ENCODE measurements at regions not wholly inside any gene's neighbourhood (a gene's known extent, or its start where the extent isn't known, plus 50 kb on each side); places are given as distances from the start of the nearest gene placed in this dataset.

DNA sequence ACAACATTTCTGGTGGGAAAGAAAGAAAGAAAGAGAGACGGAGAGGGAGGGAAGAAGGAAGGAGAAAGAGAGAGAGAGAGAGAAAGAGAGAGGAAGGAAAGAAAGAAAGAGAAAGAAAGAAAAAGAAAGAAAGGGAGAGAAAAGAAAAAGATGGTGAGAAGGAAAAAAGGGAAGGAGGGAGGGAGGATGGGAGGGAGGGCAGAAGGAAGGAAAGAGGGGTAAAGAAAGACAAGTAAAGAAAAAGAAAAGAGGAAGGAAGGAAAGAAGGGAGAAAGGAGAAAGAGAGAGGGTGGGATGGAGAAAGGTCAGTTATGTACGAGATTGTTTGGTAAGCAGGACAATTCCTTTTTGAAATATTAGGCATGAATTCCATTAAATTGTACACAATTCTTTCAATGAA lies 145.3 kb downstream of the SPRY2 start:
- Histone ChIP-seq H3K27me3 (ENCODE audit: insufficient read depth, low read depth) (no peaks in the 10 kb centered on the region), H3K4me1 (ENCODE audit: low read depth, poor library complexity, severe bottlenecking) (no peaks in the 10 kb centered on the region), H3K9ac (no peak overlapping the region), H3K79me2 (ENCODE audit: insufficient read depth, low read depth) (no peaks in the 10 kb centered on the region), H4K20me1 (ENCODE audit: insufficient read depth) (no peaks in the 10 kb centered on the region), H2AFZ (ENCODE audit: low read depth) (no peak overlapping the region), H3K27ac (no peak overlapping the region), H3K4me2 (no peak overlapping the region), H3K4me3 (IDR thresholded peaks at IDR 0.05; ENCODE audit: insufficient read depth, low read depth, low read length) (no peak overlapping the region), H3K36me3 (ENCODE audit: insufficient read depth) (no peaks in the 10 kb centered on the region)
- TF ChIP-seq, protein P1, sequence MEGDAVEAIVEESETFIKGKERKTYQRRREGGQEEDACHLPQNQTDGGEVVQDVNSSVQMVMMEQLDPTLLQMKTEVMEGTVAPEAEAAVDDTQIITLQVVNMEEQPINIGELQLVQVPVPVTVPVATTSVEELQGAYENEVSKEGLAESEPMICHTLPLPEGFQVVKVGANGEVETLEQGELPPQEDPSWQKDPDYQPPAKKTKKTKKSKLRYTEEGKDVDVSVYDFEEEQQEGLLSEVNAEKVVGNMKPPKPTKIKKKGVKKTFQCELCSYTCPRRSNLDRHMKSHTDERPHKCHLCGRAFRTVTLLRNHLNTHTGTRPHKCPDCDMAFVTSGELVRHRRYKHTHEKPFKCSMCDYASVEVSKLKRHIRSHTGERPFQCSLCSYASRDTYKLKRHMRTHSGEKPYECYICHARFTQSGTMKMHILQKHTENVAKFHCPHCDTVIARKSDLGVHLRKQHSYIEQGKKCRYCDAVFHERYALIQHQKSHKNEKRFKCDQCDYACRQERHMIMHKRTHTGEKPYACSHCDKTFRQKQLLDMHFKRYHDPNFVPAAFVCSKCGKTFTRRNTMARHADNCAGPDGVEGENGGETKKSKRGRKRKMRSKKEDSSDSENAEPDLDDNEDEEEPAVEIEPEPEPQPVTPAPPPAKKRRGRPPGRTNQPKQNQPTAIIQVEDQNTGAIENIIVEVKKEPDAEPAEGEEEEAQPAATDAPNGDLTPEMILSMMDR (conservative IDR thresholded peaks at IDR 0.05; ENCODE audit: low read depth, low read length) = no peak

DNA sequence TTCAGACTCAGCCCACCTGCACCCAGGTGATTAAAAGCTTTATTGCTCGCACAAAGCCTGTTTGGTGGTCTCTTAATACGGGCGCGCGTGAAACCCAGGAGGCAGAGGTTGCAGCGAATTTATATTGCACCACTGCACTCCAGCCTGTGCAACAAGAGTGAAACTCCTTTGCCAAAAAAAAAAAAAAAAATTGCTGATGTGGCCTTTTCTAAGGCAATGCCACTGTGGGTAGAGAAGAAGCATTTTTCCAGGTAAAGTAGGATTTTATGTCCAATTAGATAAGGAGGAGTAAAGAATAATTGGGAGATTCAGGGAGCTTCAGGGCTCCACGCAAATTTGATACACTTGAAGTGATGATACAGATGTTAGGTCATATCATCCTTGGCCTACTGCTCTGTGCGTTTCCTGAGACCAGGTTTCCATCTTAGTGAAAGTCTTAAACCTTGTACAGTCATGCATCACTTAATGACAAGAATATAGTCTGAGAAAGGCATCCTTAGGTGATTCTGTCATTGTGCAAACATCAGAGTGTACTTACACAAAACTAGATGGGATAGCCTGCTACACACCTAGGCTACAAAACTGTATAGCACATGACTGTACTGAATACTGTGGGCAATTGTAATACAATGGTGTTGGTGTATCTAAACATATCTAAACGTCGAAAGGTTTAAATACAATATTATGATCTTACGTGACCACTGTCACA lies 150.9 kb downstream of the SPRY2 start:
- H3K79me2 ChIP-seq (ENCODE audit: insufficient read depth, low read depth) = no peaks in the 10 kb centered on the region
- H3K4me3 ChIP-seq (IDR thresholded peaks at IDR 0.05; ENCODE audit: insufficient read depth, low read depth, low read length) = no peak overlapping the region
- H3K4me1 ChIP-seq (ENCODE audit: low read depth, poor library complexity, severe bottlenecking) = no peaks in the 10 kb centered on the region
- H3K4me2 ChIP-seq = no peak overlapping the region
- TF ChIP-seq, protein P1 (conservative IDR thresholded peaks at IDR 0.05; ENCODE audit: low read depth, low read length) = no peak
- no peak overlapping the region for H2AFZ ChIP-seq (ENCODE audit: low read depth)
- H3K27ac ChIP-seq = no peak overlapping the region
- H4K20me1 ChIP-seq (ENCODE audit: insufficient read depth) = no peaks in the 10 kb centered on the region
- H3K36me3 ChIP-seq (ENCODE audit: insufficient read depth) = no peaks in the 10 kb centered on the region
- no peaks in the 10 kb centered on the region for H3K27me3 ChIP-seq (ENCODE audit: insufficient read depth, low read depth)
- H3K9ac ChIP-seq = no peak overlapping the region

DNA sequence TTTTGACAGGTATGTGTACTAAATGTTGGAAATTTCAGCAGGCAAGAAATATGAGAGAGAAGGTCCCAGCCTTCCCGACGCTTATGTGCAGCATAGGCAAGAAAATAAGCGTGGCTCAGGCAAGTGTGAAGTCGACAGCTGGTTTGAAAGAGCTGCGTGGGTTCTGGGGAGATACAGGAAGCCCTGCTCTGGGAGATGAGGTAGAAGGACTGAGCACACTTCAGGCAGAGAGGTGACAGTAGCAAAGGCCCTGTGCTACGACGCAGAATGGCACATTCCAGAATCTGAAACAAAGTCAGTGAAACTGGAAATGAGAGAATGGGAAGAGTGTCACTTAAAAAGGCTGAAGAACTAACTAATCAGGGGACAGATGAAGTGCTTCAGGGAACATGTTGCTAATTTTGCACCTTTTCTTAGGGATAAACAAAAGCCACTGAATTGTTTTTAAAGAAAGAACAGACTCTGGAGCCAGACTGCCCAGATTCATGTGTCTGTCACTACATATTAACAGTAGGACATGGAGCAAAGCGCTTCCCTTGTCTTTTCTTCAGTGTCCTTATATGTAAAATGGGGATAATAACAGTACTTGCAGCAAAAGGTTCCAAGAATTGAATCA lies 160.1 kb downstream of the SPRY2 start:
- TF ChIP-seq, protein P1 (conservative IDR thresholded peaks at IDR 0.05; ENCODE audit: low read depth, low read length) = no peak
- H3K27ac ChIP-seq = no peak overlapping the region

DNA sequence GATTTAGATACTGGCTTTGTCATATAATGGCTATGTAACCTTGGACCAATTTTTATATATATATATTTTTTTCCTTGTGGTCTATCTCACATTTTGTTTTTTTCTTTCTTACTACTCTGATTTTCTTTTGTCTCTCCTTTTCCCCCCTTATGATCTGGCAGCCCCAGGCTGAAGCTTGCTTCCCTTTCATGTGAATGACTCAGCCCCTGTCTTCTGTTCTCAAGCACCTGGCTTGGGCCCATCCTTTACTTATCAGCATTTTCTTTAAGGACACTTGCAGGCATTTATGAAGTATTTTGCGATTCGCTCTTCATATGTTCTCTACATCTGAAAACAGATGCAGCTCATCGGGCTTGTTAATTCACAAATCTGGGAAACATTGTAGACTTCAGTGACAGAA lies 163.6 kb downstream of the SPRY2 start:
- Histone ChIP-seq H2AFZ (ENCODE audit: low read depth) (no peak overlapping the region), H3K4me1 (ENCODE audit: low read depth, poor library complexity, severe bottlenecking) (no peaks in the 10 kb centered on the region), H3K9ac (no peak overlapping the region), H3K36me3 (ENCODE audit: insufficient read depth) (no peaks in the 10 kb centered on the region), H3K79me2 (ENCODE audit: insufficient read depth, low read depth) (no peaks in the 10 kb centered on the region), H3K27ac (no peak overlapping the region), H4K20me1 (ENCODE audit: insufficient read depth) (no peaks in the 10 kb centered on the region), H3K4me2 (no peak overlapping the region), H3K4me3 (IDR thresholded peaks at IDR 0.05; ENCODE audit: insufficient read depth, low read depth, low read length) (no peak overlapping the region), H3K27me3 (ENCODE audit: insufficient read depth, low read depth) (no peaks in the 10 kb centered on the region)
- TF ChIP-seq, protein P1 (conservative IDR thresholded peaks at IDR 0.05; ENCODE audit: low read depth, low read length) = no peak

More for the DNA sequence above, 160.1 kb downstream of the SPRY2 start:
- H3K9ac ChIP-seq = no peak overlapping the region
- no peaks in the 10 kb centered on the region for H4K20me1 ChIP-seq (ENCODE audit: insufficient read depth)
- no peak overlapping the region for H3K4me3 ChIP-seq (IDR thresholded peaks at IDR 0.05; ENCODE audit: insufficient read depth, low read depth, low read length)
- no peak overlapping the region for H2AFZ ChIP-seq (ENCODE audit: low read depth)
- H3K4me2 ChIP-seq = no peak overlapping the region
- H3K79me2 ChIP-seq (ENCODE audit: insufficient read depth, low read depth) = no peaks in the 10 kb centered on the region
- no peaks in the 10 kb centered on the region for H3K36me3 ChIP-seq (ENCODE audit: insufficient read depth)
- no peaks in the 10 kb centered on the region for H3K27me3 ChIP-seq (ENCODE audit: insufficient read depth, low read depth)
- H3K4me1 ChIP-seq (ENCODE audit: low read depth, poor library complexity, severe bottlenecking) = no peaks in the 10 kb centered on the region
